Muscle layer of colon (tissue), 2 donors: ENCODE measurements at regions not wholly inside any gene's neighbourhood (a gene's known extent, or its start where the extent isn't known, plus 50 kb on each side); places are given as distances from the start of the nearest gene placed in this dataset.

ENCODE experiments used
- H3K27ac ChIP-seq: one replicate; pipeline ENCODE4 v1.7.0; 2013; ENCODE audit warnings: low read depth, mild to moderate bottlenecking, low read length, moderate library complexity
- H3K27me3 ChIP-seq, 2 donors: one replicate each; pipeline ENCODE4 v1.7.0; 2013; ENCODE audit warnings: low read length in 2 of 2, mild to moderate bottlenecking in 2 of 2; ENCODE audit not compliant: insufficient read depth in 2 of 2, control insufficient read depth in 1 of 2
- H3K36me3 ChIP-seq: one replicate; pipeline ENCODE4 v1.7.0; 2013; ENCODE audit warnings: mild to moderate bottlenecking, low read length; ENCODE audit not compliant: insufficient read depth
- H3K4me1 ChIP-seq: one replicate; pipeline ENCODE4 v1.7.0; 2013; ENCODE audit warnings: mild to moderate bottlenecking, low read length; ENCODE audit not compliant: insufficient read depth
- H3K4me3 ChIP-seq, 2 donors: one replicate each; pipeline ENCODE4 v1.7.0; 2013; ENCODE audit warnings: low read length in 2 of 2, low read depth in 1 of 2, mild to moderate bottlenecking in 1 of 2, moderate library complexity in 1 of 2
- H3K9ac ChIP-seq: one replicate; pipeline ENCODE4 v1.7.0; 2013; ENCODE audit warnings: low read length
- H3K9me3 ChIP-seq: one replicate; pipeline ENCODE4 v1.7.0; 2013; ENCODE audit warnings: mild to moderate bottlenecking, low read length
- donor health status: abdominal sarcoma.
- donor health status: Adenocarcinoma of cecum.

DNA sequence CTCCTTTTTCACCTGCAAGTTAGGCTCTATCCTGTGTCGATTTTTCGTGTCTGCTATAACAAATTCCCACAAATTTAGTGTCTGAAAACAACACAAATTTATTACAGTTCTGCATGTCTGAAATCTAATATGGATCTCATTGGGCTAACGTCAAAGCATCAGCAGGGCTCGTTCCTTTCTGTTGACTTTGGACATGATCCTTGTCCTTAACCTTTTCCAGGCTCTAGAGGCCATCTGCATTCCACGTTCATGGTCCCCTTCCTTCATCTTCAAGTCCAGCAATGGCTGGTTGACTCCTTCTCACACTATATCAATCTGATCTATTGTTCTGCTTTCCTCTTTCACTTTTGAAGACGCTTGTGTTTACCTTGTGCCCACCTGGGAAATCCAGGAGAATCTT is 165.7 kb upstream of the RARB start:
- Histone ChIP-seq H3K4me3 (no peak overlapping the region), H3K9ac (no peak overlapping the region), H3K27ac (no peak overlapping the region)

DNA sequence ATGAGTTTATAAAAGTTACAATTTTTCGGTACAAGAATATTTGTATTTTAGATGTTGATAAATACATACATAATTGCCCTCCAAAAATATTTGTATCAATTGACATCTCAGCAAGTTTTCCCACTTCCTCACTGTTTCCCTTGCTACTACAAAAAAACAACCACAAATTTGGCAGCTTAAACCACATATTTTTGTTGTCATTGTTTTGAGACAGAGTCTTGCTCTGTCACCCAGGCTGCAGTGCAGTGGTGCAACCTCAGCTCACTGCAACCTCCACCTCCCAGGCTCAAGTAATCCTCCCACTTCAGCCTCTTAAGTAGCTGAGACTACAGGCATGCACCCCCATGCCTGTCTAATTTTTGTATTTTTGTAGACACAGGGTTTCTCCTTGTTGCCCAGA is 162.8 kb upstream of the RARB start:
- Histone ChIP-seq H3K27me3 (no peaks in the 10 kb centered on the region), H3K27ac (no peak overlapping the region), H3K36me3 (no peaks in the 10 kb centered on the region), H3K9ac (no peak overlapping the region), H3K4me3 (no peak overlapping the region), H3K4me1 (no peaks in the 10 kb centered on the region), H3K9me3 (no peaks in the 10 kb centered on the region)

More for the DNA sequence above, 165.7 kb upstream of the RARB start:
- H3K9me3 ChIP-seq = no peaks in the 10 kb centered on the region
- H3K4me1 ChIP-seq = no peaks in the 10 kb centered on the region
- H3K36me3 ChIP-seq = no peaks in the 10 kb centered on the region
- no peaks in the 10 kb centered on the region for H3K27me3 ChIP-seq

DNA sequence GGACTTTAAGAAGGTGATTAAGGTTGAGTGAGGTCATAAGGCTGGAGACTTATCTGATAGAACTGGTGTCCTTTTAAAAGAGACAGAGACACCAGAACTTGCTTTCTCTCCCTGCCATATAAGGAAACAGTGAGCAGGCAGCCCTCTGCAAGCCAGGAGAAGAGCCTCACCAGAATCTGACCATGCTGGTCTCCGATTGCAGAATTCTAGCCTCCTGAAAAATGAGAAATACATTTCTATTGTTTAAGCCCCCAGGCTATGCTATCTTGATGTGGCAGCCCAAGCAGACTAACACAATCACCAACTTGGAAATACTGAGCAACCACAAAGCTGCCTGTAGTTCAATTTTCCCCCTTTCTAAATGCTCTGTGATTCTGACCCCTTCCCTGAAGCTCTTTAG is 161.4 kb upstream of the RARB start:
- no peaks in the 10 kb centered on the region for H3K36me3 ChIP-seq
- no peak overlapping the region for H3K4me3 ChIP-seq
- no peak overlapping the region for H3K27ac ChIP-seq
- no peak overlapping the region for H3K9ac ChIP-seq
- no peaks in the 10 kb centered on the region for H3K4me1 ChIP-seq
- H3K9me3 ChIP-seq = no peaks in the 10 kb centered on the region
- H3K27me3 ChIP-seq = no peaks in the 10 kb centered on the region

DNA sequence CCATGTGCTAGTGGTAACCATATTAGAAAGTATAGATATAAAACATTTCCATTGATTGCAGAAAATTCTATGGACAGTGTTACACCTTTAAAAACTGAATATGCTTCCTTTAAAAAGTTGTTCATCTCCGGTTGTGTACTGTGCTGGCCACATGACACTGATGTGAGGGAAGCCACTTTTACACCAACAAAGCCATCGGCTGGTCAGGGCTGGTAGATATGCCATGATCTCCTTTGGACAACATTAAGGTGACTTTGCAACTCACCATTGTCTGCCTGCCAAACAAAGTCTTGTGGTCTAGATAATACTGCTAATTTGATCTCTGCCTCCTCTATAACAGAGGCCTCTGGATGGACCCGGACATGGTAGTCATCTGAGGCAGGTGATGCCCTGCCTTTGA is 156.0 kb upstream of the RARB start:
- no peaks in the 10 kb centered on the region for H3K9me3 ChIP-seq
- H3K27ac ChIP-seq = no peak overlapping the region
- H3K4me3 ChIP-seq = no peak overlapping the region
- H3K4me1 ChIP-seq = no peaks in the 10 kb centered on the region
- H3K27me3 ChIP-seq = no peaks in the 10 kb centered on the region
- H3K36me3 ChIP-seq = no peaks in the 10 kb centered on the region
- H3K9ac ChIP-seq = no peak overlapping the region

DNA sequence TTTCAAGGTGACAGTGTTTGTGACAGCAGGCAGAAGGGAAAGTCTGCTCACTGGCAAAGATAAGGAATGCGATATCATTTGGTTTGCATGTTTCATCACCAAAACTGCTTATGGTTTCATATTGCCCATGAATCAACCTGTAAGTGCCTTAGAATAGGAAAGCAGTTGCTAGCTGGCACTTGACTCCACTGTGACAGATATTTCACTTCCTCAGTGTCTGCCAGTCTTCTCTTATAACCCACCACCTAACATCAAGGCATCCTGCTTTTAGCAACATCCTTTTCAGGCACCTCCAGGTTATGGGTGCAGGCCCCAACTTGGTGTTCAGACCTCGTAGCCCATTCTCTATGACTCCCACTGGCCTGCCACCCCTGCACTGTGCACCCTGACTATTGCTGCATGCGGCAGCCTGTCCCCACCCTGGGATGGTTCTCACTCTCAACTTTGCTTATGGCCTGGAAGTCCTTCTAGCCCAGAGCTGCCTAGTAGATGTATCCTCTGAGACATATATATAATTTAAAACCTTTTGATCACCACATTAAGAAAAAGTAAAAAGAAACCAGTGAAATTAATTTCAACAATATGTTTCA is 154.4 kb upstream of the RARB start:
- Histone ChIP-seq H3K4me1 (no peaks in the 10 kb centered on the region), H3K9me3 (no peaks in the 10 kb centered on the region), H3K9ac (no peak overlapping the region), H3K4me3 (no peak overlapping the region), H3K27me3 (no peaks in the 10 kb centered on the region), H3K36me3 (no peaks in the 10 kb centered on the region), H3K27ac (no peak overlapping the region)

DNA sequence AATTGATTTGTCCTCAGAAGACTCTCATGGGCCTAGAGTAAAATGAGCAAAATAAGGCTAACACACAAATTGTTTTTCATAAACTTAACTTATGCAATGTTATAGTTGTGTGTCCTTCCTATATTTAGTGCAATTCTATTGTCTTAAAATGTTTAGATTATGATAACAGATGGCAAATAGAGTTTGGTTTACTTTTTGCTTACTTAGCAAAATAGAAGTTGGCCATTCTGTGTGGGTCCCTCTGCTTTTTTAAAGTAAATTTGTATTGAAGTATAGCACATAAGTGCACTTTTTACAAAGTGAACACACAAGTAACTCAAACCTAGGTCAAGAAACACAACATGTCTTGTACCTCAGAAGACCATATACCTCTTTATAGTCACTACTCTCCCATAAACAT is 150.6 kb upstream of the RARB start:
- no peaks in the 10 kb centered on the region for H3K36me3 ChIP-seq
- no peak overlapping the region for H3K4me3 ChIP-seq
- no peaks in the 10 kb centered on the region for H3K4me1 ChIP-seq
- H3K9ac ChIP-seq = no peak overlapping the region
- H3K27me3 ChIP-seq = no peaks in the 10 kb centered on the region
- H3K9me3 ChIP-seq = no peaks in the 10 kb centered on the region
- no peak overlapping the region for H3K27ac ChIP-seq

DNA sequence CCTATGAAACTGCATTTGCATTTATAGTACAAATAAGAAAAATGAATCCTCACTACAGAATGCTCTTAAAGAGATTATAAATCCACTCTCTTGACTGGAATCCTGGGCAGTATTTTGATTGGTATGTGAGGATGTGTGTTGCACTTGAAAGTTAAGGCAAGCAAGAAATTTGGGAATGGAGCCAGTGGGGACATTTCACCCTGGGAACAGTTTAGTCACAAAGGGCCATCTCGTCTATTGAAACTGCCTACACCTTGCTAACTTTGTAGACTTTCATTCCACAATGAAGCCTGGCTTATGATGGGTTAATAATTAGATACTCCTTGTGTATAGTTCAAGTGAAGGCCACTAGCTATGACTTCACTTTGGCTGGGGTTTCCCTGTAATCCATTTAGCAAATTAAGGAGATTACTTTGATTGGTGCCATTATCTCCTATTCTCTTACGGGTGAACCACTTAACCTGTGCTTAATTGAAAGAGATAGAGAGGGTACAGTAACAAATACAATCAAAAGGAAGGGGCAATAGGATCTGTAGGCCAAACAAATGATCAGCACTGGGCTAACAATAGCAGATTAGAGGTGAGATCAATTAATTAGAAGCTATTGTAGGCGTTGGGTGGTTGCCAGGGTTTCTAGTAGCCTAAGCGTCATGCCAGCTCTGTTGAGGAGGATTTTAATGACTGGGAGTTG is 146.9 kb upstream of the RARB start:
- H3K36me3 ChIP-seq = no peaks in the 10 kb centered on the region
- H3K9ac ChIP-seq = no peak overlapping the region
- H3K9me3 ChIP-seq = no peaks in the 10 kb centered on the region
- H3K4me3 ChIP-seq = no peak overlapping the region
- no peaks in the 10 kb centered on the region for H3K27me3 ChIP-seq
- no peaks in the 10 kb centered on the region for H3K4me1 ChIP-seq
- no peak overlapping the region for H3K27ac ChIP-seq

DNA sequence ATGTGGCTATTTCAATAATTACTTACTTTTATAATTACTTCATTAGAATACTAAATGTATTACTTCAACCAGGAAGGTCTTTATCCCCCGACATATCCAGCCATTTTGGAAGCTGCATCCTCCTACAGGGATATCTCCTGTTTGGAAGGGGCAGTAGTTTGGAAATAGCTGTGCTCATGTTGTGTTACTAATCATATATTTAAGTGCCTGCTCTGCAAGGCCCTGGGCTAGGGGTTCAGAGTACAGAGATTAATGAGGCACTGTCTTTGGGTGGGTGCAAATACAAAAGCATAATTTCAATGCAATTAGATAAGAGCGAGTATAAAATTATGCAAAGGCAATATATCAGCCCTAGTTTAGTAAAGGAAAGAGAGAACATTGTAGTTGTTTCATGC is 146.3 kb upstream of the RARB start:
- Histone ChIP-seq H3K27me3 (no peaks in the 10 kb centered on the region), H3K9me3 (no peaks in the 10 kb centered on the region), H3K27ac (no peak overlapping the region), H3K36me3 (no peaks in the 10 kb centered on the region), H3K4me1 (no peaks in the 10 kb centered on the region), H3K4me3 (no peak overlapping the region), H3K9ac (no peak overlapping the region)

DNA sequence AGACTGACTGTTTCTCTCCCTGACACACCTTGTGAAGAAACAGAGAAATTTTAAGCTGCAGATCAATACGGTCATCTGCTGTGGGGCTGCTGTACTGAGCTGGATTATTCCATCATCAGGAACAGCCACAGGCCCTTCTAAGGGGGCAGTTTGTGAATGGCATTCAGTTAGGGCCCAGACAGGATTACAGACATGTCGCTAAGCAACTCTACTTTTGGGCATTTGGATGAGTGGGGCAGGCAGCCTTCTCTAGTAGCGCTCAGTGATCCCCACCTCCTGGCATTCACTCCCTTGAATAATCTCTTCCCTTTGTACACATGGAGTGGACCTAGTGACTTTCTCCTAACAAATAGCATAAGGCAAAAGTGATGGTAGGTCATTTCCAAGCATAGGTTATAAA is 144.4 kb upstream of the RARB start:
- Histone ChIP-seq H3K36me3 (no peaks in the 10 kb centered on the region), H3K4me1 (no peaks in the 10 kb centered on the region), H3K4me3 (no peak overlapping the region), H3K9me3 (no peaks in the 10 kb centered on the region), H3K9ac (no peak overlapping the region), H3K27ac (no peak overlapping the region), H3K27me3 (no peaks in the 10 kb centered on the region)

DNA sequence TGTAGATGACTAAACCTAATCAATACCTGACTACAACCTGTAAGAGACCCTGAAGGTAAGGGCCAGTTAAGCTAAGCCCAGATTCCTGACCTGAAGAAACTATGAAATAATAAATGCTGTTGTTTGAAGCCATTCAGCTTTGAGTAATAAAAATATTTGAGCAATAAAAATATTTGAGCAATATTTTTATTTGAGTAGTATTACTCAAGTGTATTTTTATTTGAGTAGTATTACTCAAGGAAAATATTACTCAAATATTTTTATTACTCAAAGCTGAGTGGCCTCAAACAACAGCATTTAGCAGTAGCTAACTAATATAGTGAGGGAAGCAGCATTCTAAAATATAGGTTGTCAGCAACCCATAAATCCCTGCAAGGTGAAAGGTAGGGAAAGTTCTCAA is 143.8 kb upstream of the RARB start:
- H3K27me3 ChIP-seq = no peaks in the 10 kb centered on the region
- H3K27ac ChIP-seq = no peak overlapping the region
- H3K9me3 ChIP-seq = no peaks in the 10 kb centered on the region
- H3K36me3 ChIP-seq = no peaks in the 10 kb centered on the region
- no peak overlapping the region for H3K4me3 ChIP-seq
- H3K9ac ChIP-seq = no peak overlapping the region
- H3K4me1 ChIP-seq = no peaks in the 10 kb centered on the region

DNA sequence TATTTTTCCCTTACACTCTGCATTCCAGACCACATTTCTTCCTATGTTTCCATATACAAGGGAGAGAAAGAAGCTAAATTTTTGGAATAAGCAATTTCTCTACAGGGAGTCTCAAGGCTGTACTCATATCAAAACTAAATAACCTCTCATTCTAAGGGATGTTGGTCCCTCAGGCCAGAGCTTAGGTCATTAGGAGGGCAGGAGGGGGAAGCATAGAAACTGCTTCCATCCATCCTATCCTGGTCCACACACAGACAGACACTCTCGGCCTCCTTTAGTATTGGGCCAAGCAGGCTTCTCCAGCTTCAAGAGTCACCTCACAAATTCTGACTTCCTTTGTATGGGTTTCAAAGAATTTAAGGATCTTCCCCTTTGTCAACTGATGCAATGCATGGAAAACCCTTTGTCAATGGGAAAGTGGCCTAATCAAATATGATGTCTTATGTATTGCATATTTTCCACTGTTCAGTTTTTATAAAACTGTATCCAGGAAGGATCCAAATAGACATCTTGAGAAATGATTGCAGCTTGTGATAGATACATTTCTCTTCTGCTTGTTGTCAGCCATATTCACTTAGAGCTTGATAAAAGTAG is 140.7 kb upstream of the RARB start:
- H3K4me3 ChIP-seq = no peak overlapping the region
- no peaks in the 10 kb centered on the region for H3K27me3 ChIP-seq
- no peaks in the 10 kb centered on the region for H3K36me3 ChIP-seq
- H3K9me3 ChIP-seq = no peaks in the 10 kb centered on the region
- H3K27ac ChIP-seq = no peak overlapping the region
- peaks cover 9% of the 10 kb centered on the region for H3K4me1 ChIP-seq
- H3K9ac ChIP-seq = no peak overlapping the region

DNA sequence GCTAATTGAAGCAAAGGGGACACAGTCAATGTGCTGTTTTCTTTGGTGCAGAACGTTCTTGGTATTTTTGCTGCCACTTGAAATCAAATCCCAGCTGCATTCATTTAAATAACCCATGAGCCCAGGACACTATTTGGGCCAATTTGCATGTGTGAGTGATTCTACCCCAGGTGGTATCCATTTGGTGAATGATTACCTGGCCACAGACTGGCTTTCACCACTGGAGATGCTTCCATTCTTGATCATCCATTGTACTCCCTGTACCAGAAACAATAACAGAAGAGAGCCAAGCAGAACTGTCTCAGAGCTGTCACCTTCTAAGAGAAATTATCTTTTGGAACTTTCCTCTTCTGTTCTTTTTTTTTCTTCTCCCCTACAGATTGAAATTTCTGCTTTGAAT is 139.7 kb upstream of the RARB start:
- H3K27me3 ChIP-seq = no peaks in the 10 kb centered on the region
- H3K9me3 ChIP-seq = no peaks in the 10 kb centered on the region
- H3K4me3 ChIP-seq = no peak overlapping the region
- H3K4me1 ChIP-seq = peaks cover 9% of the 10 kb centered on the region
- H3K36me3 ChIP-seq = no peaks in the 10 kb centered on the region
- no peak overlapping the region for H3K9ac ChIP-seq
- no peak overlapping the region for H3K27ac ChIP-seq
